H1 (cell line): ENCODE measurements at regions not wholly inside any gene's neighbourhood (a gene's known extent, or its start where the extent isn't known, plus 50 kb on each side); places are given as distances from the start of the nearest gene placed in this dataset.

Experiments used
- BACH1 ChIP-seq: IDR thresholded peaks from 2 replicates; pipeline ENCODE4 v1.6.1; 2012; ENCODE audit warnings: low read length, improper control_type of control experiment
- CEBPB ChIP-seq: IDR thresholded peaks from 2 replicates; pipeline ENCODE4 v1.6.1; 2012; ENCODE audit warnings: low read depth, low read length
- TAF7 ChIP-seq: optimal IDR thresholded peaks from 2 replicates; pipeline ENCODE3; 2011; ENCODE audit warnings: low read depth, mild to moderate bottlenecking, inconsistent platforms, low read length, moderate library complexity, borderline replicate concordance
- TEAD4 ChIP-seq: IDR thresholded peaks from 2 replicates; pipeline ENCODE4 v1.6.1; 2012; ENCODE audit warnings: low read depth, low read length, inconsistent platforms, mixed read lengths

GRCh38 chr7:49523870-49524269 is 249.6 kb upstream of the VWC2 start (continued):
- TF ChIP-seq TAF7, result no peak
- TF ChIP-seq CEBPB, result no peak
- TF ChIP-seq TEAD4, result no peak
- TF ChIP-seq BACH1, result no peak
